ENCODE measurements at regions not wholly inside any gene's neighbourhood (a gene's known extent, or its start where the extent isn't known, plus 50 kb on each side); places are given as distances from the start of the nearest gene placed in this dataset.

DNA sequence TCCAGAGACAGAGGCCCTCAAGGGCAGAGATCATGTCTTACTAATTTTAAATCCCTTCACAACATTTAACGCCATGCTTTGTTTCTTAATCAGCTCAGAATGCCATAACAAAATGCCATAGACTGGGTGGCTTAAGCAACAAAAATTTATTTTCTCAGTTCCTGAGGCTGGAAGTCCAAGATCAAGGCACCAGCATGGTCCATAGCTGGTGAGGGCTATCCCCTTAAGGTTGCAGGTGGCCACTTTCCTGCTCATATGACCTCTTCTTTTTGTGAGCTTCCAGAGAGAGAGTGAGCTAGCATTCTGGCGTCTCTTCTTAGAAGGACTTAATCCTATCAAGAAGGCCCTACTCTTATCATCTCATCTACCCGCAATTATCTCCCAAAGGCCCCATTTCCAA is 470.3 kb downstream of the ZNF608 start:
- no peak for TF ChIP-seq EP300 (IDR thresholded peaks at IDR 0.05; ENCODE audit: borderline replicate concordance in 1 of 2, low read depth in 1 of 2, low read length in 1 of 2)
- TF ChIP-seq, protein P1, sequence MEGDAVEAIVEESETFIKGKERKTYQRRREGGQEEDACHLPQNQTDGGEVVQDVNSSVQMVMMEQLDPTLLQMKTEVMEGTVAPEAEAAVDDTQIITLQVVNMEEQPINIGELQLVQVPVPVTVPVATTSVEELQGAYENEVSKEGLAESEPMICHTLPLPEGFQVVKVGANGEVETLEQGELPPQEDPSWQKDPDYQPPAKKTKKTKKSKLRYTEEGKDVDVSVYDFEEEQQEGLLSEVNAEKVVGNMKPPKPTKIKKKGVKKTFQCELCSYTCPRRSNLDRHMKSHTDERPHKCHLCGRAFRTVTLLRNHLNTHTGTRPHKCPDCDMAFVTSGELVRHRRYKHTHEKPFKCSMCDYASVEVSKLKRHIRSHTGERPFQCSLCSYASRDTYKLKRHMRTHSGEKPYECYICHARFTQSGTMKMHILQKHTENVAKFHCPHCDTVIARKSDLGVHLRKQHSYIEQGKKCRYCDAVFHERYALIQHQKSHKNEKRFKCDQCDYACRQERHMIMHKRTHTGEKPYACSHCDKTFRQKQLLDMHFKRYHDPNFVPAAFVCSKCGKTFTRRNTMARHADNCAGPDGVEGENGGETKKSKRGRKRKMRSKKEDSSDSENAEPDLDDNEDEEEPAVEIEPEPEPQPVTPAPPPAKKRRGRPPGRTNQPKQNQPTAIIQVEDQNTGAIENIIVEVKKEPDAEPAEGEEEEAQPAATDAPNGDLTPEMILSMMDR (IDR thresholded peaks at IDR 0.05), result no peak
- TF ChIP-seq MXI1 (IDR thresholded peaks at IDR 0.05; ENCODE audit: low read depth, low read length), result no peak
- TF ChIP-seq, protein P2, sequence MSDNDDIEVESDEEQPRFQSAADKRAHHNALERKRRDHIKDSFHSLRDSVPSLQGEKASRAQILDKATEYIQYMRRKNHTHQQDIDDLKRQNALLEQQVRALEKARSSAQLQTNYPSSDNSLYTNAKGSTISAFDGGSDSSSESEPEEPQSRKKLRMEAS (IDR thresholded peaks at IDR 0.05; ENCODE audit: low read depth), result no peak
- no peak for TF ChIP-seq NRF1 (IDR thresholded peaks at IDR 0.05; ENCODE audit: low read depth, low read length)
- TF ChIP-seq CHD2 (IDR thresholded peaks at IDR 0.05; ENCODE audit: low read length, partially characterized antibody), result no peak
- TF ChIP-seq, protein P3, sequence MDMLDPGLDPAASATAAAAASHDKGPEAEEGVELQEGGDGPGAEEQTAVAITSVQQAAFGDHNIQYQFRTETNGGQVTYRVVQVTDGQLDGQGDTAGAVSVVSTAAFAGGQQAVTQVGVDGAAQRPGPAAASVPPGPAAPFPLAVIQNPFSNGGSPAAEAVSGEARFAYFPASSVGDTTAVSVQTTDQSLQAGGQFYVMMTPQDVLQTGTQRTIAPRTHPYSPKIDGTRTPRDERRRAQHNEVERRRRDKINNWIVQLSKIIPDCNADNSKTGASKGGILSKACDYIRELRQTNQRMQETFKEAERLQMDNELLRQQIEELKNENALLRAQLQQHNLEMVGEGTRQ (IDR thresholded peaks at IDR 0.05; ENCODE audit: borderline replicate concordance, low read depth, low read length), result no peak
- no peak for TF ChIP-seq NFIC (IDR thresholded peaks at IDR 0.05; ENCODE audit: borderline replicate concordance)
- TF ChIP-seq RFX5 (IDR thresholded peaks at IDR 0.05; ENCODE audit: low read length), result no peak

All from SK-N-SH (cell line).